ENCODE measurements at regions not wholly inside any gene's neighbourhood (a gene's known extent, or its start where the extent isn't known, plus 50 kb on each side); places are given as distances from the start of the nearest gene placed in this dataset.
A peak's percentile ranks its signal among the peaks of the same experiment; 100 is the strongest.
"Not testable (repeated sequence)": the region's sequence is repeated elsewhere in the genome, so short reads cannot be mapped to it uniquely, and the experiment has no call there.

GRCh38 chrX:129361576-129361975 is 161.7 kb downstream of the SMARCA1 start:
- no peak for DNase-seq (ENCODE audit: low spot score)

- peak; percentile 7 for DNase-seq (ENCODE audit: low spot score)
Measured at GRCh38 chrX:129360175-129360574, 163.1 kb downstream of the SMARCA1 start.

GRCh38 chrX:129359269-129359668 is 164.0 kb downstream of the SMARCA1 start:
- peak; percentile 8 for DNase-seq (ENCODE audit: low spot score)

GRCh38 chrX:129357428-129357827 is 165.9 kb downstream of the SMARCA1 start:
- DNase-seq (ENCODE audit: low spot score), result not testable (repeated sequence)

- DNase-seq (ENCODE audit: low spot score), result no peak
Measured at GRCh38 chrX:129347291-129347690, 176.0 kb downstream of the SMARCA1 start.

GRCh38 chrX:129346574-129346973 is 176.7 kb downstream of the SMARCA1 start:
- no peak for DNase-seq (ENCODE audit: low spot score)

- not testable (repeated sequence) for DNase-seq (ENCODE audit: low spot score)
Measured at GRCh38 chrX:129337264-129337663, 186.0 kb downstream of the SMARCA1 start.

- DNase-seq (ENCODE audit: low spot score), result no peak
Measured at GRCh38 chrX:129323115-129323514, 200.2 kb downstream of the SMARCA1 start.

- no peak for DNase-seq (ENCODE audit: low spot score)
Measured at GRCh38 chrX:129318375-129318774, 204.9 kb downstream of the SMARCA1 start.

GRCh38 chrX:129316461-129316860 is 206.8 kb downstream of the SMARCA1 start:
- no peak for DNase-seq (ENCODE audit: low spot score)

- no peak for DNase-seq (ENCODE audit: low spot score)
Measured at GRCh38 chrX:129310000-129310399, 213.3 kb downstream of the SMARCA1 start.

- no peak for DNase-seq (ENCODE audit: low spot score)
Measured at GRCh38 chrX:129262912-129263311, 260.4 kb downstream of the SMARCA1 start.

- not testable (repeated sequence) for DNase-seq (ENCODE audit: low spot score)
Measured at GRCh38 chrX:129255516-129255915, 267.8 kb downstream of the SMARCA1 start.

GRCh38 chrX:129249563-129249962 is 273.7 kb downstream of the SMARCA1 start:
- DNase-seq (ENCODE audit: low spot score), result no peak

GRCh38 chrX:129247642-129248041 is 275.6 kb downstream of the SMARCA1 start:
- no peak for DNase-seq (ENCODE audit: low spot score)

GRCh38 chrX:129239371-129239770 is 283.9 kb downstream of the SMARCA1 start:
- DNase-seq (ENCODE audit: low spot score), result peak; percentile 2

GRCh38 chrX:129238011-129238410 is 285.3 kb downstream of the SMARCA1 start:
- DNase-seq (ENCODE audit: low spot score), result no peak

- DNase-seq (ENCODE audit: low spot score), result no peak
Measured at GRCh38 chrX:129235903-129236302, 287.4 kb downstream of the SMARCA1 start.

- DNase-seq (ENCODE audit: low spot score), result peak; percentile 0
Measured at GRCh38 chrX:129233786-129234185, 289.5 kb downstream of the SMARCA1 start.

- no peak for DNase-seq (ENCODE audit: low spot score)
Measured at GRCh38 chrX:129230850-129231512, 292.3 kb downstream of the SMARCA1 start.

GRCh38 chrX:129230168-129230567 is 293.1 kb downstream of the SMARCA1 start:
- no peak for DNase-seq (ENCODE audit: low spot score)

- no peak for DNase-seq (ENCODE audit: low spot score)
Measured at GRCh38 chrX:129227366-129227765, 295.9 kb downstream of the SMARCA1 start.

GRCh38 chrX:129193357-129193756 is 329.9 kb downstream of the SMARCA1 start:
- peak; percentile 0 for DNase-seq (ENCODE audit: low spot score)

- no peak for DNase-seq (ENCODE audit: low spot score)
Measured at GRCh38 chrX:129188231-129188630, 335.1 kb downstream of the SMARCA1 start.

All from A172 (cell line).